ENCODE measurements at regions not wholly inside any gene's neighbourhood (a gene's known extent, or its start where the extent isn't known, plus 50 kb on each side); places are given as distances from the start of the nearest gene placed in this dataset.

DNA sequence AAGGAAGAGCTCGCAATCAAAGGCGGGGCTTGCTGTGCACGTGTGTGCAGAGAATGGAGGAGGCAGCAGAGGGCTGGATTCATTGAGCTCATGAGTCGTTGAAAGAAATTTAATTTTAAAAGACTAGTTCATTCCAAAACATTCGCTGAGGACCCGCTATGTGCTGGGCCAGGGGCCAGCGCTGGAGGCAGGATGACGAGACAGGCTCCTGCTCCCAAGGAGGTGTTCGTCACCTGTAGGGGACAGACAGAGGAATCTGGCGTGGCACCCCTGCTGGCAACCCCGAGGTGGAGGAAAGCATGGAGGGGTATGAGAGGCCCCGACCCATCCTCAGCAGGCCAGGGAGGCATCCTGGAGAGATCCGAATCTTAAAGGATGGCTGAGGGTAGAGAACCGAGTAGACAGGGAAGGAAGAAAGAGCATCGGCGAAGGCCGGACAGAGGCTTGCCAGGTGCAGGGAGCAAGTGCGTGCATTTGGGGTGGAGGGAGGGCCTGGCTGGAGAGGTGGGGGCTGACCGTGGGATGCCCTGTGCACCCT, 96.4 kb downstream of the CPZ start:
- Histone ChIP-seq H2BK5ac (ENCODE audit: low read depth, low read length) (no peak overlapping the region), H3K23ac (ENCODE audit: insufficient read length) (no peak overlapping the region), H3K36me3 (ENCODE audit: control insufficient read depth in 2 of 4, insufficient read depth in 4 of 4, low read length in 3 of 4) (no peaks in the 10 kb centered on the region), H3K14ac (ENCODE audit: insufficient read length) (no peak overlapping the region), H4K91ac (replicated peaks; ENCODE audit: insufficient read length, low read length) (no peak overlapping the region), H2BK15ac (ENCODE audit: low read length) (no peak overlapping the region), H3K27ac (ENCODE audit: low read depth, low read length) (no peak overlapping the region), H3K79me1 (ENCODE audit: low read depth, low read length) (no peaks in the 10 kb centered on the region), H3K4ac (replicated peaks; ENCODE audit: insufficient read length, low read depth, low read length) (no peak overlapping the region), H2BK12ac (ENCODE audit: low read depth, low read length) (no peak overlapping the region), H3K79me2 (ENCODE audit: control insufficient read depth in 1 of 2, insufficient read depth in 2 of 2, low read length in 2 of 2) (no peaks in the 10 kb centered on the region), H3K4me2 (ENCODE audit: insufficient read depth in 1 of 2, low read depth in 2 of 2, low read length in 2 of 2) (no peak overlapping the region), H3K27me3 (replicated peaks in 1 of 4; ENCODE audit: control insufficient read depth in 3 of 4, extremely low read depth in 1 of 4, insufficient read depth in 3 of 4, low read length in 3 of 4) (peaks cover 0 to 27% (median 10%) of the 10 kb centered on the region in 4 experiments; a peak in 5 of 7 replicates), H3K56ac (replicated peaks; ENCODE audit: insufficient read length, low read depth, low read length) (no peak overlapping the region), H2BK20ac (ENCODE audit: low read length) (no peak overlapping the region), H3K23me2 (ENCODE audit: low read depth, low read length) (peaks cover 7% of the 10 kb centered on the region; the same call in 1 of the 2 replicates), H4K8ac (ENCODE audit: extremely low read depth, insufficient read depth, low read length) (no peak overlapping the region), H2AK5ac (ENCODE audit: low read depth, low read length) (no peak overlapping the region), H3K9me3 (ENCODE audit: insufficient read depth in 2 of 2, low read depth in 1 of 2, low read length in 1 of 2) (no peaks in the 10 kb centered on the region), H3K4me3 (ENCODE audit: extremely low read depth in 1 of 4, insufficient read depth in 2 of 4, low read depth in 3 of 4, low read length in 4 of 4) (no peak overlapping the region), H4K20me1 (replicated peaks in 1 of 2; ENCODE audit: control insufficient read depth in 1 of 2, insufficient read depth in 2 of 2, low read length in 2 of 2) (peaks cover 0 to 6% of the 10 kb centered on the region in 2 experiments), H3K9ac (replicated peaks in 1 of 4; ENCODE audit: extremely low read depth in 1 of 4, low read depth in 3 of 4, low read length in 3 of 4) (no peak overlapping the region), H3K18ac (ENCODE audit: extremely low read depth, low read length) (no peak overlapping the region), H3K4me1 (replicated peaks in 1 of 4; ENCODE audit: control insufficient read depth in 3 of 4, insufficient read depth in 4 of 4, low read length in 3 of 4) (peaks cover 0 to 3% (median under 1%) of the 10 kb centered on the region in 4 experiments; a peak in 2 of 7 replicates), H4K5ac (ENCODE audit: insufficient read length, low read depth, low read length) (no peak overlapping the region), H2AFZ (ENCODE audit: low read length) (no peak overlapping the region), H2BK120ac (replicated peaks; ENCODE audit: low read depth, low read length) (no peak overlapping the region)
- POLR2A ChIA-PET (ENCODE audit: partially characterized antibody) = interaction anchor here (0.6 kb wide), 1 partner anchor 369 kb away, joined by 3 read pairs; no protein-coding TSS in a partner anchor
- FAIRE-seq (no peak), DNase-seq (ENCODE audit: low read depth in 1 of 2, low spot score in 2 of 2) (no peak)
- CTCF ChIA-PET (ENCODE audit: partially characterized antibody) = interaction anchor here (0.7 to 2.6 kb wide), 33 partner anchors 10 to 251 kb away, joined by 3 to 25 read pairs (median 5); no protein-coding TSS in a partner anchor
- WGBS, 2 experiments (ENCODE audit: extremely low coverage in 1 of 2, insufficient coverage in 1 of 2, insufficient read length in 1 of 2, insufficient replicate concordance in 2 of 2, low coverage in 1 of 2, low lambda C conversion rate in 2 of 2, missing lambda C conversion rate in 1 of 2) = 84% methylated on average over 19 of the region's 19 CpGs; no CpG with 5 or more reads in 1 of the 2 experiments
- TF ChIP-seq GABPA (IDR thresholded peaks at IDR 0.05; ENCODE audit: borderline replicate concordance, insufficient read depth, low read length) (no peak), TCF12 (IDR thresholded peaks at IDR 0.05; ENCODE audit: low read depth, low read length) (no peak), SIRT6 (IDR thresholded peaks at IDR 0.05; ENCODE audit: low read length) (no peak), KDM4A (IDR thresholded peaks at IDR 0.05; ENCODE audit: low read depth, low read length, severe bottlenecking) (no peak), POLR2A (IDR thresholded peaks at IDR 0.05; ENCODE audit: control extremely low read depth in 1 of 2, low read depth in 2 of 2, low read length in 2 of 2) (no peak), NANOG (IDR thresholded peaks at IDR 0.05; ENCODE audit: insufficient read depth, low read depth, low read length, poor library complexity, severe bottlenecking) (no peak), CHD2 (IDR thresholded peaks at IDR 0.05; ENCODE audit: low read length) (no peak), SAP30 (IDR thresholded peaks at IDR 0.05; ENCODE audit: insufficient read depth, insufficient replicate concordance, low read length) (no peak), POLR2AphosphoS5 (IDR thresholded peaks at IDR 0.05; ENCODE audit: low read depth, low read length) (no peak), HDAC6 (IDR thresholded peaks at IDR 0.05; ENCODE audit: low read depth, low read length) (no peak), RAD21 (IDR thresholded peaks at IDR 0.05 in 1 of 2, conservative IDR thresholded peaks at IDR 0.05 in 1 of 2; ENCODE audit: low read depth in 2 of 2, low read length in 2 of 2) (no peak), BCL11A (IDR thresholded peaks at IDR 0.05; ENCODE audit: low read depth in 2 of 2, low read length in 2 of 2) (no peak)

Measured in H1 (cell line).